ENCODE measurements at regions not wholly inside any gene's neighbourhood (a gene's known extent, or its start where the extent isn't known, plus 50 kb on each side); places are given as distances from the start of the nearest gene placed in this dataset.

GRCh38 chr14:22333422-22334274 lies 255.4 kb downstream of the DAD1 start:
- intact Hi-C loops (cut with DNase I; ENCODE audit: low total_unique reads) (no loop called here), in situ Hi-C loops (cut with MboI; ENCODE audit: low pct_ligation_motif_present in 1 of 4, low pct_unique_long_range_greater_than_20kb in 1 of 4, low sequenced_read_pairs in 3 of 4) (no loop called here)
- peak; percentile 15 for DNase-seq
- no peaks in the 10 kb centered on the region for H3K27me3 ChIP-seq
- peak in 2 of 3 donors; percentile 60 to 75 for TF ChIP-seq POLR2AphosphoS5 (IDR thresholded peaks at IDR 0.05)
- no peak for TF ChIP-seq EP300 (IDR thresholded peaks at IDR 0.05; ENCODE audit: low read depth)
- peaks cover 0 to 7% of the 10 kb centered on the region in 2 donors for H3K9me3 ChIP-seq
- no peak overlapping the region for H3K27ac ChIP-seq
- H3K4me3 ChIP-seq: no peak overlapping the region
- 21 to 33% methylated on average over 6 of the region's 6 CpGs for WGBS, 2 donors (ENCODE audit: low coverage in 1 of 2)
- H3K4me1 ChIP-seq: peaks cover 0 to 12% (median 5%) of the 10 kb centered on the region in 4 donors
- H3K36me3 ChIP-seq: no peaks in the 10 kb centered on the region

GRCh38 chr14:22332686-22333421 lies 256.2 kb downstream of the DAD1 start:
- H3K36me3 ChIP-seq: no peaks in the 10 kb centered on the region
- no peak overlapping the region for H3K4me3 ChIP-seq
- TF ChIP-seq POLR2AphosphoS5 (IDR thresholded peaks at IDR 0.05): no peak
- TF ChIP-seq EP300 (IDR thresholded peaks at IDR 0.05; ENCODE audit: low read depth): no peak
- TF ChIP-seq CTCF (IDR thresholded peaks at IDR 0.05): no peak
- TF ChIP-seq POLR2A (IDR thresholded peaks at IDR 0.05): no peak
- peaks cover 0 to 7% of the 10 kb centered on the region in 2 donors for H3K9me3 ChIP-seq
- DNase-seq: no peak
- in situ Hi-C loops (cut with MboI; ENCODE audit: low pct_ligation_motif_present in 1 of 4, low pct_unique_long_range_greater_than_20kb in 1 of 4, low sequenced_read_pairs in 3 of 4): no loop called here
- H3K27ac ChIP-seq: no peak overlapping the region
- WGBS, 2 donors (ENCODE audit: low coverage in 1 of 2): 75 to 85% methylated on average over 2 of the region's 2 CpGs
- H3K4me1 ChIP-seq: peaks cover 0 to 12% (median 5%) of the 10 kb centered on the region in 4 donors
- no peaks in the 10 kb centered on the region for H3K27me3 ChIP-seq
- intact Hi-C loops (cut with DNase I; ENCODE audit: low total_unique reads): no loop called here

- WGBS, 2 donors (ENCODE audit: low coverage in 1 of 2): 62 to 100% methylated on average over 1 to 3 of the region's 3 CpGs
- Histone ChIP-seq H3K27me3 (no peaks in the 10 kb centered on the region), H3K36me3 (no peaks in the 10 kb centered on the region), H3K27ac (no peak overlapping the region), H3K4me1 (peaks cover 0 to 12% (median 5%) of the 10 kb centered on the region in 4 donors), H3K4me3 (no peak overlapping the region), H3K9me3 (peaks cover 0 to 7% of the 10 kb centered on the region in 2 donors)
- no peak for DNase-seq
- in situ Hi-C loops (cut with MboI; ENCODE audit: low pct_ligation_motif_present in 1 of 4, low pct_unique_long_range_greater_than_20kb in 1 of 4, low sequenced_read_pairs in 3 of 4) (loop anchor here in 1 of 4 donors (10.0 kb wide), 1 partner anchor 45 kb away; no protein-coding TSS in a partner anchor), intact Hi-C loops (cut with DNase I; ENCODE audit: low total_unique reads) (no loop called here)
- TF ChIP-seq CTCF (IDR thresholded peaks at IDR 0.05) (no peak), POLR2AphosphoS5 (IDR thresholded peaks at IDR 0.05) (no peak), EP300 (IDR thresholded peaks at IDR 0.05; ENCODE audit: low read depth) (no peak), POLR2A (IDR thresholded peaks at IDR 0.05) (no peak)
These were observed 259.7 kb downstream of the DAD1 start for GRCh38 chr14:22329371-22329770.

GRCh38 chr14:22325676-22326400 lies 263.2 kb downstream of the DAD1 start:
- Histone ChIP-seq H3K27me3 (no peaks in the 10 kb centered on the region), H3K4me1 (no peaks in the 10 kb centered on the region), H3K4me3 (no peak overlapping the region), H3K27ac (no peak overlapping the region), H3K36me3 (no peaks in the 10 kb centered on the region), H3K9me3 (peaks cover 0 to 7% of the 10 kb centered on the region in 2 donors)
- intact Hi-C loops (cut with DNase I; ENCODE audit: low total_unique reads): no loop called here
- in situ Hi-C loops (cut with MboI; ENCODE audit: low pct_ligation_motif_present in 1 of 4, low pct_unique_long_range_greater_than_20kb in 1 of 4, low sequenced_read_pairs in 3 of 4): loop anchor here in 1 of 4 donors (10.0 kb wide), 1 partner anchor 49 kb away; no protein-coding TSS in a partner anchor
- WGBS, 2 donors (ENCODE audit: low coverage in 1 of 2): 75 to 85% methylated on average over 2 of the region's 2 CpGs
- TF ChIP-seq POLR2AphosphoS5 (IDR thresholded peaks at IDR 0.05): no peak
- TF ChIP-seq CTCF (IDR thresholded peaks at IDR 0.05): no peak
- no peak for TF ChIP-seq EP300 (IDR thresholded peaks at IDR 0.05; ENCODE audit: low read depth)
- TF ChIP-seq POLR2A (IDR thresholded peaks at IDR 0.05): no peak
- DNase-seq: no peak
